ENCODE measurements at regions not wholly inside any gene's neighbourhood (a gene's known extent, or its start where the extent isn't known, plus 50 kb on each side); places are given as distances from the start of the nearest gene placed in this dataset.

DNA sequence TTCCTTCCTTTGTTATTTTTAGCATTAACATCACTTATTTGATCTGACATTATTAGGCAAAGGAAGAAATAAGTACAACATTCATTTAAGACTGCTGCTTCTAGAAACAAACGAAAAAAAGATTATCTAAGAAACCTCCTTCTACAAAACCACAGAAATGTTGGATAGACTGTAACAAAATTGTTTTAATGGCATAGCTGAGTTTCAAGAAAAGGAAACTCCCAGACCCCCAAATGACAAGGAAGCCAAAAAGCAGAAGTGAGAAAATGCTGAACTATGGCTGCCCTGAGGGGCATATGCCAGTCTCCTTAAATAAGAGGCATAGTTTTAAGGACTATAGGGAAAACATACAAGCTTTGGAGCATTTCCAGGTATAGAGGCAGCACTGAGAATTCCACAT, 1431.6 kb upstream of the TENM3 start:
- Mint-ChIP-seq H3K9me3 (ENCODE audit: low read depth) (no peaks in the 10 kb centered on the region), H3K4me1 (ENCODE audit: low read depth) (peaks cover 6% of the 10 kb centered on the region), H3K27ac (no peak overlapping the region), H3K36me3 (ENCODE audit: insufficient read depth) (no peaks in the 10 kb centered on the region), H3K4me3 (ENCODE audit: low read depth) (no peak overlapping the region), H3K27me3 (no peaks in the 10 kb centered on the region)
- TF ChIP-seq, protein P1, sequence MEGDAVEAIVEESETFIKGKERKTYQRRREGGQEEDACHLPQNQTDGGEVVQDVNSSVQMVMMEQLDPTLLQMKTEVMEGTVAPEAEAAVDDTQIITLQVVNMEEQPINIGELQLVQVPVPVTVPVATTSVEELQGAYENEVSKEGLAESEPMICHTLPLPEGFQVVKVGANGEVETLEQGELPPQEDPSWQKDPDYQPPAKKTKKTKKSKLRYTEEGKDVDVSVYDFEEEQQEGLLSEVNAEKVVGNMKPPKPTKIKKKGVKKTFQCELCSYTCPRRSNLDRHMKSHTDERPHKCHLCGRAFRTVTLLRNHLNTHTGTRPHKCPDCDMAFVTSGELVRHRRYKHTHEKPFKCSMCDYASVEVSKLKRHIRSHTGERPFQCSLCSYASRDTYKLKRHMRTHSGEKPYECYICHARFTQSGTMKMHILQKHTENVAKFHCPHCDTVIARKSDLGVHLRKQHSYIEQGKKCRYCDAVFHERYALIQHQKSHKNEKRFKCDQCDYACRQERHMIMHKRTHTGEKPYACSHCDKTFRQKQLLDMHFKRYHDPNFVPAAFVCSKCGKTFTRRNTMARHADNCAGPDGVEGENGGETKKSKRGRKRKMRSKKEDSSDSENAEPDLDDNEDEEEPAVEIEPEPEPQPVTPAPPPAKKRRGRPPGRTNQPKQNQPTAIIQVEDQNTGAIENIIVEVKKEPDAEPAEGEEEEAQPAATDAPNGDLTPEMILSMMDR (IDR thresholded peaks at IDR 0.05; ENCODE audit: unreplicated experiment): no peak
- no peak for DNase-seq (ENCODE audit: low spot score, unreplicated experiment)

DNA sequence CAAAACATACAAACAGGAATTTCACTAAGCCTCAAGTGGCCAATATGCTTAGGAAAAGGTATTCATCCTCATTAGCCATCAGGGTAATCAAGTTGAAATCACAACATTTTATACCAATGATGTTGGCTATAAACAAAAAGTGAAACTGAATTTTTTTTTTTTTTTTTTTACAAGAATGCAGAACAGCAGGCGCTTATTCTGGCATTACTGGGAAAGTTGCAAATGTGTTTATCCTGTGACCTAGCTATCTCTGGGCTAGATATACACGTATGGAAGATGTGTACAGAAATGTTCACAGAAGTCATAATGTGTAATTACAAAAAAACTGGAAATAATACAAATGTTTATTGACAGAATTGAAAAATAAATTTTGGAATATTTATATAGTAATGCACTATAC, 1430.4 kb upstream of the TENM3 start:
- Mint-ChIP-seq H3K4me1 (ENCODE audit: low read depth) (peaks cover 6% of the 10 kb centered on the region), H3K4me3 (ENCODE audit: low read depth) (no peak overlapping the region), H3K36me3 (ENCODE audit: insufficient read depth) (no peaks in the 10 kb centered on the region), H3K9me3 (ENCODE audit: low read depth) (no peaks in the 10 kb centered on the region), H3K27me3 (no peaks in the 10 kb centered on the region), H3K27ac (no peak overlapping the region)
- TF ChIP-seq, protein P1 (IDR thresholded peaks at IDR 0.05; ENCODE audit: unreplicated experiment): no peak
- DNase-seq (ENCODE audit: low spot score, unreplicated experiment): no peak

DNA sequence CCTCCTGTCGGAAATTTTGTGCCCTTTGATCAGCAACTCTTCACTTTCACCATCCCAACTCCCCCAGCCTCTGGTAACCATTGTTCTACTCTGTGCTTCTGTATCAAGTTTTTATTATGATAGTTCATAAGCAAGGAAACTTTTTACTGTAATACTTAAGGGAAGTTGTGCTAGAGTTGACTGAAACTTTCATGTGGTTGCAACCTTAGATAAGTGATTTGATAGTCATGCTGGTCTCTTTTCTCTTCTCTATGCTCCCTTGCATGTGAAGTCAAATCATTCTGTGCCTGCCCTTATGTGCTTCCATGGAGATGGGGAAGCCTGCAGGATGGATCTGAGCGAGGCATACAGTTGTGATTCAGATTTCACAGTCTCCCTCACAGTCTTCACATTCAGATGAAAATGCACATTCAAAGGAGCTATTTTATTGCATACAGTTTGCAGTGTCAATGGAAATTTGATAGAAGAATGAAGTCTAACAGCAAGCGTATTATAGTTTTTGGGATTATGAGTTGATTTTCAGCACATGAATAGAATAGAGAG, 1428.3 kb upstream of the TENM3 start:
- Mint-ChIP-seq H3K9me3 (ENCODE audit: low read depth) (no peaks in the 10 kb centered on the region), H3K27me3 (no peaks in the 10 kb centered on the region), H3K27ac (no peak overlapping the region), H3K36me3 (ENCODE audit: insufficient read depth) (no peaks in the 10 kb centered on the region), H3K4me3 (ENCODE audit: low read depth) (no peak overlapping the region), H3K4me1 (ENCODE audit: low read depth) (no peaks in the 10 kb centered on the region)
- DNase-seq (ENCODE audit: low spot score, unreplicated experiment): no peak
- TF ChIP-seq, protein P1 (IDR thresholded peaks at IDR 0.05; ENCODE audit: unreplicated experiment): no peak

DNA sequence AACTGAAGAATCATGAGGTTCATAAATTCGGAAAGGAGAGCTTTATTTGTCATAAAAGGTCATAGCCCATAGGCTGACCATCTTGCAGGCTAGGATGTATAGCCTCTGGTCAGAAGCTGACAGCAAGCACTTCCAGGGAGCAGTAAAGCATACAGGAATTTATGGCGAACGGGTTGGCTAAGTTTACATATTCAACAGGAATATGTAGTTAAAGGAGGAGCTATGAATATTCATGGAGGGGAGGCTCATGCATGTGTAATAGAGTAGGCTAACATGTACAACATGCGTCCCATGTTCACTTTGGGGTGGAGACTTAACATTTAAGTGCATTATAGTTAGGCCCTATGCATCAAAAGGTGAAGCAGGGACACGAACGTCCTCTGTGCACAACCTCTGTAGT, 1425.7 kb upstream of the TENM3 start:
- Mint-ChIP-seq H3K4me1 (ENCODE audit: low read depth) (no peaks in the 10 kb centered on the region), H3K4me3 (ENCODE audit: low read depth) (no peak overlapping the region), H3K9me3 (ENCODE audit: low read depth) (no peaks in the 10 kb centered on the region), H3K36me3 (ENCODE audit: insufficient read depth) (no peaks in the 10 kb centered on the region), H3K27ac (no peak overlapping the region), H3K27me3 (no peaks in the 10 kb centered on the region)
- TF ChIP-seq, protein P1 (IDR thresholded peaks at IDR 0.05; ENCODE audit: unreplicated experiment): no peak
- no peak for DNase-seq (ENCODE audit: low spot score, unreplicated experiment)

DNA sequence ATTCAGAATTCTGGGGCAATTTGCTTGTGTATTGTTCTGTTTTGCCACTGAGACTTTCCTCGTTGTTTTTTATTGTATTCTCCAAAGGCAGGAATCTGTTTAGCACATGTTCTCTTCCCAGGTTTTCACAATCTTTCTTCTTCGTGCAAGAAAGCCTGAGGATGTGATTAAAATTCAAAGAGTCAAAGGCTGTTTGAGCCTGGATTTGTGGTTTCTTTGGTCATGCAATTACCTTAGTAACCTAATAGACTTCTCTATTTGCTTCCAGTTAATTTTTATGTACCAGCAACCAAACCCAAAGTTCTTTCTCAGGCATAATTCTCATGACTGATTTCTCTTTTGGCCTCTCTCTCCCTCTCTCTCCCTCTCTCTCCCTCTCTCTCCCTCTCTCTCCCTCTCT, 1420.1 kb upstream of the TENM3 start:
- DNase-seq (ENCODE audit: low spot score, unreplicated experiment): no peak
- H3K4me3 Mint-ChIP-seq (ENCODE audit: low read depth): no peak overlapping the region
- no peak overlapping the region for H3K27ac Mint-ChIP-seq
- H3K4me1 Mint-ChIP-seq (ENCODE audit: low read depth): peaks cover 1% of the 10 kb centered on the region
- no peaks in the 10 kb centered on the region for H3K27me3 Mint-ChIP-seq
- H3K36me3 Mint-ChIP-seq (ENCODE audit: insufficient read depth): peaks cover 2% of the 10 kb centered on the region
- peaks cover 4% of the 10 kb centered on the region for H3K9me3 Mint-ChIP-seq (ENCODE audit: low read depth)
- TF ChIP-seq, protein P1 (IDR thresholded peaks at IDR 0.05; ENCODE audit: unreplicated experiment): no peak
